A673 (cell line): ENCODE measurements at regions not wholly inside any gene's neighbourhood (a gene's known extent, or its start where the extent isn't known, plus 50 kb on each side); places are given as distances from the start of the nearest gene placed in this dataset.

Experiments used
- BruUV-seq: library from RNA; stranded (reverse); fragments of 400-500 nt; replicated peaks from 2 replicates; lab custom pipeline; 2021; lab: Mats Ljungman, UMichigan
- CTCF ChIA-PET: fragments of 300-600 bp; sonication (Branson Sonifier 250); formaldehyde crosslinking; loops from one replicate; lab custom pipeline; 2022; ENCODE audit warnings: antibody characterized with exemption; lab: Charles Lee
- POLR2A ChIA-PET: fragments of 300-600 bp; sonication (Branson Sonifier 250); formaldehyde crosslinking; loops from one replicate; lab custom pipeline; 2022; ENCODE audit warnings: antibody characterized with exemption; ENCODE audit not compliant: low non-redundant PET; lab: Charles Lee
- DNase-seq: peaks from one replicate; pipeline ENCODE4 v3.0.0-alpha.2; 2015; ENCODE audit warnings: low spot score
- H3K27ac ChIP-seq: fragments of 200-600 bp; sonication (generic); 2 replicates; pipeline ENCODE4 v1.5.1; 2016; ENCODE audit warnings: mixed run types, low read depth, mild to moderate bottlenecking, mixed read lengths, antibody characterized with exemption, low read length; ENCODE audit not compliant: poor library complexity, severe bottlenecking
- H3K27me3 ChIP-seq: fragments of 200-600 bp; sonication (generic); replicated peaks from 2 replicates; pipeline ENCODE4 v1.6.1; 2017; ENCODE audit warnings: mixed run types, low read depth, mild to moderate bottlenecking, mixed read lengths, antibody characterized with exemption, low read length; ENCODE audit not compliant: insufficient read depth, poor library complexity
- H3K36me3 ChIP-seq: fragments of 200-600 bp; sonication (generic); 2 replicates; pipeline ENCODE4 v1.6.1; 2016; ENCODE audit warnings: mixed run types, mild to moderate bottlenecking, mixed read lengths, antibody characterized with exemption, low read length; ENCODE audit not compliant: insufficient read depth, poor library complexity, severe bottlenecking
- H3K4me1 ChIP-seq: fragments of 200-600 bp; sonication (generic); 2 replicates; pipeline ENCODE4 v1.6.1; 2017; ENCODE audit warnings: mixed run types, mild to moderate bottlenecking, mixed read lengths, antibody characterized with exemption, low read length; ENCODE audit not compliant: insufficient read depth, poor library complexity, severe bottlenecking
- H3K4me3 ChIP-seq: fragments of 200-600 bp; sonication (generic); 2 replicates; pipeline ENCODE4 v1.5.1; 2016; ENCODE audit warnings: low read depth, mixed run types, mild to moderate bottlenecking, mixed read lengths, low read length; ENCODE audit not compliant: poor library complexity, severe bottlenecking
- H3K9me3 ChIP-seq: fragments of 200-600 bp; sonication (generic); 2 replicates; pipeline ENCODE4 v1.6.1; 2016; ENCODE audit warnings: mixed run types, low read depth, mild to moderate bottlenecking, mixed read lengths, antibody characterized with exemption, low read length; ENCODE audit not compliant: poor library complexity, severe bottlenecking
- CTCF ChIP-seq: fragments of 300-800, 200-600 bp; sonication (generic); conservative IDR thresholded peaks from 2 replicates; pipeline ENCODE4 v1.5.1; 2017; ENCODE audit warnings: low read depth, mild to moderate bottlenecking, antibody characterized with exemption, low read length, moderate library complexity, mixed read lengths
- EZH2 ChIP-seq: fragments of 200-600 bp; sonication (generic); IDR thresholded peaks from 2 replicates; pipeline ENCODE4 v1.6.1; 2017; ENCODE audit warnings: borderline replicate concordance, low read depth, mild to moderate bottlenecking, mixed read lengths, antibody characterized with exemption, low read length; ENCODE audit not compliant: poor library complexity, severe bottlenecking
- intact Hi-C: fragments of 100-400 bp; cut with micrococcal nuclease; formaldehyde crosslinking; loops from one replicate; pipeline ENCODE4 v1.10.0; 2022; ENCODE audit not compliant: unreplicated experiment

GRCh38 chr3:107256963-107257362 lies 120.3 kb upstream of the CCDC54 start:
- BruUV-seq, result no TSS peak
- DNase-seq, result no peak
- H3K27ac ChIP-seq, result no peak overlapping the region
- ChIA-PET CTCF (no interaction called here), POLR2A (no interaction called here)
- no peaks in the 10 kb centered on the region for H3K36me3 ChIP-seq
- intact Hi-C loops, result no loop called here
- no peak overlapping the region for H3K4me3 ChIP-seq
- no peaks in the 10 kb centered on the region for H3K9me3 ChIP-seq
- TF ChIP-seq EZH2 (no peak), CTCF (no peak)
- no peaks in the 10 kb centered on the region for H3K27me3 ChIP-seq
- no peaks in the 10 kb centered on the region for H3K4me1 ChIP-seq

- BruUV-seq, result no TSS peak
- intact Hi-C loops, result no loop called here
- Histone ChIP-seq H3K36me3 (no peaks in the 10 kb centered on the region), H3K27me3 (no peaks in the 10 kb centered on the region), H3K9me3 (no peaks in the 10 kb centered on the region), H3K4me1 (no peaks in the 10 kb centered on the region), H3K4me3 (no peak overlapping the region), H3K27ac (no peak overlapping the region)
- TF ChIP-seq EZH2 (no peak), CTCF (no peak)
- POLR2A ChIA-PET, result no interaction called here
- CTCF ChIA-PET, result no interaction called here
- DNase-seq, result no peak
Observed at GRCh38 chr3:107258300-107258699, 118.9 kb upstream of the CCDC54 start.

- POLR2A ChIA-PET, result interaction anchor here (0.6 kb wide), 1 partner anchor 410 kb away, joined by 4 read pairs; no protein-coding TSS in a partner anchor
- BruUV-seq, result no TSS peak
Observed at GRCh38 chr3:107260207-107260606, 117.0 kb upstream of the CCDC54 start.

More at GRCh38 chr3:107260207-107260606, 117.0 kb upstream of the CCDC54 start:
- H3K36me3 ChIP-seq, result no peaks in the 10 kb centered on the region
- intact Hi-C loops, result no loop called here
- DNase-seq, result no peak
- H3K4me3 ChIP-seq, result no peak overlapping the region
- H3K27ac ChIP-seq, result no peak overlapping the region
- CTCF ChIA-PET, result no interaction called here
- H3K4me1 ChIP-seq, result no peaks in the 10 kb centered on the region
- H3K27me3 ChIP-seq, result no peaks in the 10 kb centered on the region
- no peak for TF ChIP-seq CTCF
- no peak for TF ChIP-seq EZH2
- H3K9me3 ChIP-seq, result no peaks in the 10 kb centered on the region
